Activated naive CD4-positive, alpha-beta T cell treated with anti-CD3 and anti-CD28 coated beads for 36 hours (primary cell): ENCODE measurements at regions not wholly inside any gene's neighbourhood (a gene's known extent, or its start where the extent isn't known, plus 50 kb on each side); places are given as distances from the start of the nearest gene placed in this dataset.
"Not testable (repeated sequence)": the region's sequence is repeated elsewhere in the genome, so short reads cannot be mapped to it uniquely, and the experiment has no call there.

Experiments used
- CTCF ChIA-PET: fragments of 350-600 bp; sonication (Branson Sonifier 250); formaldehyde crosslinking; loops from one replicate; lab custom pipeline; 2021; ENCODE audit warnings: antibody characterized with exemption; lab: Charles Lee
- DNase-seq: peaks from one replicate; pipeline ENCODE4 v3.0.0-alpha.2; 2020
- H3K27ac Mint-ChIP-seq: one replicate; pipeline ENCODE4 v1.8.0; 2021; ENCODE audit warnings: mild to moderate bottlenecking, mixed read lengths
- H3K27me3 Mint-ChIP-seq: one replicate; pipeline ENCODE4 v1.8.0; 2021; ENCODE audit warnings: low read depth, mixed read lengths
- H3K36me3 Mint-ChIP-seq: one replicate; pipeline ENCODE4 v1.8.0; 2021; ENCODE audit warnings: low read depth, mixed read lengths
- H3K4me1 Mint-ChIP-seq: one replicate; pipeline ENCODE4 v1.8.0; 2021; ENCODE audit warnings: low read depth, mixed read lengths
- H3K4me3 Mint-ChIP-seq: one replicate; pipeline ENCODE4 v1.8.0; 2021; ENCODE audit warnings: mild to moderate bottlenecking, moderate library complexity, mixed read lengths
- H3K9me3 Mint-ChIP-seq: one replicate; pipeline ENCODE4 v1.8.0; 2021; ENCODE audit warnings: mixed read lengths
- intact Hi-C: fragments of 100-400 bp; cut with micrococcal nuclease; formaldehyde crosslinking; loops from one replicate; pipeline ENCODE4 v1.15.1; 2023

- CTCF ChIA-PET, result interaction anchor here (0.6 kb wide), 1 partner anchor 744 kb away, joined by 3 read pairs; no protein-coding TSS in a partner anchor
- intact Hi-C loops, result no loop called here
Observed at GRCh38 chr2:215260097-215260677, 51.7 kb upstream of the ATIC start.

GRCh38 chr2:215249501-215249900 lies 62.4 kb upstream of the ATIC start:
- intact Hi-C loops, result no loop called here
- no peak for DNase-seq
- Mint-ChIP-seq H3K9me3 (no peaks in the 10 kb centered on the region), H3K27ac (no peak overlapping the region), H3K4me3 (no peak overlapping the region), H3K36me3 (no peaks in the 10 kb centered on the region), H3K4me1 (no peaks in the 10 kb centered on the region), H3K27me3 (peaks cover 4% of the 10 kb centered on the region)
- CTCF ChIA-PET, result no interaction called here

More at GRCh38 chr2:215260097-215260677, 51.7 kb upstream of the ATIC start:
- Mint-ChIP-seq H3K4me1 (no peaks in the 10 kb centered on the region), H3K27me3 (no peaks in the 10 kb centered on the region), H3K9me3 (no peaks in the 10 kb centered on the region), H3K4me3 (no peak overlapping the region), H3K36me3 (no peaks in the 10 kb centered on the region), H3K27ac (no peak overlapping the region)
- no peak for DNase-seq

DNA sequence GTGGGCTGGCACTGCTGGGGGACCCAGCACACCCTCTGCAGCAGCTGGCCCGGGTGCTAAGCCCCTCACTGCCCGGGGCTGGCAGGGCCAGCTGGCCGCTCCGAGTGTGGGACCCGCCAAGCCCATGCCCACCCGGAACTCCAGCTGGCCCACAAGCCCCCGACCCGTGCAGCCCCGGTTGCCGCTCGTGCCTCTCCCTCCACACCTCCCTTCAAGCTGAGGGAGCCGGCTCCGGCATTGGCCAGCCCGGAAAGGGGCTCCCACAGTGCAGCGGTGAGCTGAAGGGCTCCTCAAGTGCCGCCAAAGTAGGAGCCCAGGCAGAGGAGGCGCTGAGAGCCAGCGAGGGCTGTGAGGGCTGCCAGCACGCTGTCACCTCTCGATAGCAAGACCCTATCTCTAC lies 65.9 kb upstream of the ATIC start:
- CTCF ChIA-PET, result interaction anchor here (0.5 kb wide), 1 partner anchor 20 kb away, joined by 3 read pairs; no protein-coding TSS in a partner anchor

DNA sequence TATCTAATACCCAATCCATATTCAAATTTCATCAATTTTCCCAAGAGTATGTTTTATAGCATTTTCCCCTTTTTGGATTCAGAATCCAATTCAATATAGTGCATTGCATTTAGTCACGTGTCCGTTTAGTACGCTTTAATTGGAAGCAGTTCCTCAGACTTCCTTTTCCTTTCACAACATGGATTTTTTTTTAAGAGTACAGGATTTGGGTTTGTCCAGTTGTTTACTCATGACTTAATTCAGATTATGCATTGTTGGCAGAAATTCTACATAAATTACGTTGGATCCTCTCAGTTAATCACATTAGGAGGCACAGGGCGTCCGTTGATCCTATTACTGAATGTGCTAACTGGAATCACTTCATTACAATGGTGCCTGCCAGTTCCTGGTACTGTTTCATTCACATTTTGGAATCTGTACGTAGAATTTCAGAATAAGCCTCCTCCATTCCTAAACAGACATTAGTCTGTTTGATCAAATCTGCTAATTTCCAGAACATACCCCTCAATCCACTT lies 70.0 kb upstream of the ATIC start:
- Mint-ChIP-seq H3K4me1 (no peaks in the 10 kb centered on the region), H3K4me3 (no peak overlapping the region), H3K36me3 (no peaks in the 10 kb centered on the region), H3K27ac (no peak overlapping the region), H3K9me3 (no peaks in the 10 kb centered on the region), H3K27me3 (peaks cover 3% of the 10 kb centered on the region)
- no peak for DNase-seq
- CTCF ChIA-PET, result no interaction called here
- intact Hi-C loops, result no loop called here

More for the DNA sequence above, 65.9 kb upstream of the ATIC start:
- H3K4me3 Mint-ChIP-seq, H3K27me3 Mint-ChIP-seq, H3K9me3 Mint-ChIP-seq, DNase-seq, intact Hi-C loops, H3K4me1 Mint-ChIP-seq, H3K36me3 Mint-ChIP-seq, H3K27ac Mint-ChIP-seq: not testable (repeated sequence)

DNA sequence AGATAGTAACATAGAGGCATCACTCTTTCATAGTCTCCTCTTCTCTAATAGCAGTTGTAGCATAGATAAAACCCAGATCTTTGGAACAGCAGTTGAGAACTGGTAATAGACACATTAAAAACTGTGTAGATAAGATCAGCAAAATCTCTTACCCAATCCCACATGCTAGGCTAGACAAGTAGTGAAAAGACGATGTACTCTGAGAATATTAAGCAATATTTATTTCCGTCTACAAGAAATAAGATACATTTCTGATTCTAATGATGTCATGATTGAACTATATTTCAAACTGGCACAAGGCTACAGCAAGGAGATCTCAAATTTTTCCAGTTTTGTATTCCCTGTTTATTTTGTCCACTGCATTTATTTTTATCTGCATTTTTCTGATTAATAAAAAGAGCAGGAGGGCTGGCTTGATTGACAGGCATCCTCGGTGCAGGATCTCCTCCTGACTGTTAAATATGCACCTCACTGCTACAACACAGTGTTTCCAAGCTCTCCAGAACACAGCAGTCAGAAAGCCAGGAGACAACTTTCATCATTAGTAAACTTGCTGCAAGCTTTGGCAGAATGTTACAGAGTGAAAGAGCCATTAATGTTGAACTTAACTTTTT lies 73.3 kb upstream of the ATIC start:
- CTCF ChIA-PET, result no interaction called here
- intact Hi-C loops, result no loop called here
- DNase-seq, result no peak
- H3K27ac Mint-ChIP-seq, result no peak overlapping the region
- no peaks in the 10 kb centered on the region for H3K36me3 Mint-ChIP-seq
- no peaks in the 10 kb centered on the region for H3K9me3 Mint-ChIP-seq
- no peak overlapping the region for H3K4me3 Mint-ChIP-seq
- peaks cover 3% of the 10 kb centered on the region for H3K27me3 Mint-ChIP-seq
- H3K4me1 Mint-ChIP-seq, result no peaks in the 10 kb centered on the region

GRCh38 chr2:215236131-215236530 lies 75.7 kb upstream of the ATIC start:
- CTCF ChIA-PET, result no interaction called here
- no peak overlapping the region for H3K4me3 Mint-ChIP-seq
- H3K4me1 Mint-ChIP-seq, result no peaks in the 10 kb centered on the region
- H3K27me3 Mint-ChIP-seq, result no peaks in the 10 kb centered on the region
- intact Hi-C loops, result no loop called here
- H3K36me3 Mint-ChIP-seq, result no peaks in the 10 kb centered on the region
- H3K27ac Mint-ChIP-seq, result no peak overlapping the region
- DNase-seq, result no peak
- H3K9me3 Mint-ChIP-seq, result no peaks in the 10 kb centered on the region

GRCh38 chr2:215220221-215220620 lies 81.8 kb upstream of the ABCA12 start:
- H3K4me1 Mint-ChIP-seq, intact Hi-C loops, DNase-seq, H3K36me3 Mint-ChIP-seq, H3K9me3 Mint-ChIP-seq, H3K4me3 Mint-ChIP-seq, CTCF ChIA-PET, H3K27ac Mint-ChIP-seq: not testable (repeated sequence)
- peaks cover 12% of the 10 kb centered on the region for H3K27me3 Mint-ChIP-seq

DNA sequence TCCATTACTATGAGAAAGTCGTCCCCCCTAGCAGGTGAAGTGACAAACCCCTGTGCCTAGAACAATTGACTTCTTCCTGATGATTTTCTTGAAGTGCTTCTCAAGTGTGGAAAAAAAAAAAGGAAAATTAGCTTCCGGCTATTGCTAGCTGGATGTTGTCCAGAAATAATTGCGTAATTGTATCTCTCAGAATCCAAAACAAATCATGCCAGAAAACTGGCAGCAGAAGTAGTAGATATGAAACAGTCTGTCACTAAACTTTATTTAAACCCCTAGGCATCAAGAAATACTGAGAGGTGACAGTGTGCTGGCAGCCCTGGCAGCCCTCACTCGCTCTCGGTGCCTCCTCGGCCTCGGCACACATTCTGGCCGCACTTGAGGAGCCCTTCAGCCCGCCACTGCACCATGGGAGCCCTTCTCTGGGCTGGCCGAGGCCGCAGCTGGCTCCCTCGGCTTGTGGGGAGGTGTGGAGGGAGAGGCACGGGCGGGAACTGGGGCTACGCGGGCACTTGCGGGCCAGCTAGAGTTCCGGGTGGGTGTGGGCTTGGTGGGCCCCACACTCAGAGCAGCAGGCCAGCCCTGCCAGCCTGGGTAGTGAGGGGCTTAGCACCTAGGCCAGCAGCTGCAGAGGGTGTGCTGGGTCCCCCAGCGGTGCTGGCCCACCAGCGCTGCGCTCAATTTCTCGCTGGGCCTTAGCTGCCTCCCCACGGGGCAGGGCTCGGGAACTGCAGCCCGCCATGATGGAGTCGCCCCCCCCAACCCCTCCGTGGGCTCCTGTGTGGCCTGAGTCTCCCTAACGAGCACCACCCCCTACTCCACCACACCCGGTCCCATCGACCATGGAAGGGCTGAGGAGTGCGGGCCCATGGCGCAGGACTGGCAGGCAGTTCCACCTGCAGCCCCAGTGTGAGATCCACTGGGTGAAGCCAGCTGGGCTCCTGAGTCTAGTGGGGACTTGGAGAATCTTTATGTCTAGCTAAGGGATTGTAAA lies 80.5 kb upstream of the ABCA12 start:
- no peak for DNase-seq
- CTCF ChIA-PET, result no interaction called here
- Mint-ChIP-seq H3K27me3 (peaks cover 19% of the 10 kb centered on the region), H3K27ac (no peak overlapping the region), H3K4me1 (no peaks in the 10 kb centered on the region), H3K4me3 (no peak overlapping the region), H3K9me3 (peaks cover 3% of the 10 kb centered on the region), H3K36me3 (no peaks in the 10 kb centered on the region)
- intact Hi-C loops, result no loop called here

DNA sequence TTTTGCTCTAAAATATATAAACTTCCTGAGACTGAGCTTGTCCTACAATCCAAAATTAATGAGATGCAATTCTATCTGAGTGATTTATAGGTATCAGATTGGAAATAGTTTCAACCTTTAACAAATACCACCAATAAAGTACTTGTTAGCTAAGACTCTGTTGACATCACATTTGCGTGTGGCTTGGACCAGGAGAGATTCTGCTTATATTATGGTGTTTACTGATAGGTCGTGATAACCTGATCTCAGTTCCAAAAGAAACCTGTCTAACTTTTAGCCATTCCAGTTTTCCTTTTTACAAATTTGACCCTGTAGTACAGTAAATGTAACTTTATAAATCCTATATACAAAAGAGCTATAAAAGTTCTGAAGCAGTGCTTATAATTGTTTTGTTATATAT lies 78.4 kb upstream of the ABCA12 start:
- no peak overlapping the region for H3K4me3 Mint-ChIP-seq
- peaks cover 21% of the 10 kb centered on the region for H3K27me3 Mint-ChIP-seq
- H3K4me1 Mint-ChIP-seq, result no peaks in the 10 kb centered on the region
- H3K27ac Mint-ChIP-seq, result no peak overlapping the region
- no peaks in the 10 kb centered on the region for H3K36me3 Mint-ChIP-seq
- no peak for DNase-seq
- intact Hi-C loops, result no loop called here
- CTCF ChIA-PET, result no interaction called here
- H3K9me3 Mint-ChIP-seq, result peaks cover 4% of the 10 kb centered on the region

DNA sequence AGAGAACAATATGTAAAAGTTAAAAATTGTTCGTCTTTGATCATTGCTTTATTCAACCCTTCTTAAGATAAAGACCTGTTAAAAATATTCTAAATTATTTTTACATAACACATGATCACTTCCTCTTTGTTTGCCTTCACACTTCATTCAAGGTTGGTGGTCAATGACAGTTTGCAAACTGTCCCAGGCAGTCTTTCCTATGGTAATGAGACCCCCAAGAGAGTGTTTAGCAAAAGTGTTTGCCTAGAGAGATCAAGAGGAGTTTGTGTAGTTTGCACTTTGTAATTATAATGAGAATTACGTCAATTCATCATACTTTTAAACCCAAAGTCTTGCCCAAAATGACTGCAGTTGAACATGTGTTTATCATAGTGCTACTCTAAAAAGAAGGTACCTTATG lies 77.2 kb upstream of the ABCA12 start:
- H3K9me3 Mint-ChIP-seq, result peaks cover 6% of the 10 kb centered on the region
- H3K27me3 Mint-ChIP-seq, result peaks cover 15% of the 10 kb centered on the region
- CTCF ChIA-PET, result no interaction called here
- H3K36me3 Mint-ChIP-seq, result no peaks in the 10 kb centered on the region
- intact Hi-C loops, result no loop called here
- no peaks in the 10 kb centered on the region for H3K4me1 Mint-ChIP-seq
- no peak for DNase-seq
- H3K27ac Mint-ChIP-seq, result no peak overlapping the region
- H3K4me3 Mint-ChIP-seq, result no peak overlapping the region

GRCh38 chr2:215210082-215210481 lies 71.7 kb upstream of the ABCA12 start:
- Mint-ChIP-seq H3K9me3 (peaks cover 11% of the 10 kb centered on the region), H3K27ac (no peak overlapping the region), H3K4me1 (no peaks in the 10 kb centered on the region), H3K27me3 (peaks cover 16% of the 10 kb centered on the region), H3K4me3 (no peak overlapping the region), H3K36me3 (no peaks in the 10 kb centered on the region)
- CTCF ChIA-PET, result interaction anchor here (0.7 kb wide), 1 partner anchor 75 kb away, joined by 3 read pairs; no protein-coding TSS in a partner anchor
- intact Hi-C loops, result no loop called here
- no peak for DNase-seq

- Mint-ChIP-seq H3K4me1 (no peaks in the 10 kb centered on the region), H3K9me3 (peaks cover 11% of the 10 kb centered on the region), H3K27me3 (peaks cover 3% of the 10 kb centered on the region), H3K4me3 (no peak overlapping the region), H3K36me3 (no peaks in the 10 kb centered on the region), H3K27ac (no peak overlapping the region)
- DNase-seq, result no peak
- intact Hi-C loops, result no loop called here
- CTCF ChIA-PET, result no interaction called here
Observed at GRCh38 chr2:215207791-215208367, 69.5 kb upstream of the ABCA12 start.
